ENCODE measurements at regions not wholly inside any gene's neighbourhood (a gene's known extent, or its start where the extent isn't known, plus 50 kb on each side); places are given as distances from the start of the nearest gene placed in this dataset.

DNA sequence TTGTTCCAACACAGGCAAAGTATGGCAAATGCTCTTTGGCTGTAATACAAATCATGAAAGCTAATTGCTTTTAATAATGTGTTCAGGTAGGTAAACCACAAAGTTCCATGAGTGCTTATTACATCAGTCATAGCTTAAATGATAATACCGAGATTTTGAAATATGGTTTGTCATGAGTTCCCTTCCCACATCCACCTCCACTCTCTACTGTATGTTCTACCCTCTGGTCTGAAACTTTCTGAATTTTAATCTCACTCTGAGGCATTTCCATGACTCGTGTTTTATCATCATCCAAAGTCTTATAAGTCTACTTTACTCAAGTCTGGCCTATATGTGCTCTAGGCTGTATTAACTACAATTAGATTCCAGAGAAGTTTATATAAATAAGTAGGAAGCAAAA is 354.8 kb downstream of the AKAIN1 start:
- intact Hi-C loops (cut with micrococcal nuclease): no loop called here
- H3K9me3 Mint-ChIP-seq: no peaks in the 10 kb centered on the region
- CTCF ChIA-PET: no interaction called here

DNA sequence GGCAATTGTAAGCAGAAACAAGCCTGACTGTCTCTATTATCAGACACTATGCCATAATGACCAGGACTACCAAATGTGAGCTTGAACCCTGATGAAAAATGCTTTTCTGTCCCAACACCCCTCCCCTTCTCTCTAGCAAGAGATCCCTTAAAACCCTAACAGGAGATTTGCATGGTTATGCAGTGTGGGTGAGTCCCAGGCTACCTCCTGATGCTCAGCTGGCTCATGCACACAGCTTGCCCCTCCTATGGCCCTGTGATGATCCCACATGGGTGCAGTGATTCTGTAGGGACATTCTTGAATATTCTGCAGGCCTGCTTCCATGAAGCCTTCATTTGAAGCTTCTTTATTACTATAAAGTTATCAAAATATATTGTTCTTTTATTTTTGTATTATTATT is 357.4 kb downstream of the AKAIN1 start:
- Mint-ChIP-seq H3K27me3 (ENCODE audit: low read depth) (no peaks in the 10 kb centered on the region), H3K27ac (no peak overlapping the region), H3K4me1 (ENCODE audit: low read depth) (no peaks in the 10 kb centered on the region), H3K36me3 (ENCODE audit: low read depth) (no peaks in the 10 kb centered on the region), H3K4me3 (no peak overlapping the region), H3K9me3 (no peaks in the 10 kb centered on the region)
- CTCF ChIA-PET: interaction anchor here (0.5 kb wide), 1 partner anchor 733 kb away, joined by 4 read pairs; no protein-coding TSS in a partner anchor
- intact Hi-C loops (cut with micrococcal nuclease): no loop called here
- no peak for DNase-seq

More for the DNA sequence above, 354.8 kb downstream of the AKAIN1 start:
- H3K36me3 Mint-ChIP-seq (ENCODE audit: low read depth): no peaks in the 10 kb centered on the region
- H3K27ac Mint-ChIP-seq: no peak overlapping the region
- no peaks in the 10 kb centered on the region for H3K4me1 Mint-ChIP-seq (ENCODE audit: low read depth)
- H3K4me3 Mint-ChIP-seq: no peak overlapping the region
- DNase-seq: no peak
- no peaks in the 10 kb centered on the region for H3K27me3 Mint-ChIP-seq (ENCODE audit: low read depth)

DNA sequence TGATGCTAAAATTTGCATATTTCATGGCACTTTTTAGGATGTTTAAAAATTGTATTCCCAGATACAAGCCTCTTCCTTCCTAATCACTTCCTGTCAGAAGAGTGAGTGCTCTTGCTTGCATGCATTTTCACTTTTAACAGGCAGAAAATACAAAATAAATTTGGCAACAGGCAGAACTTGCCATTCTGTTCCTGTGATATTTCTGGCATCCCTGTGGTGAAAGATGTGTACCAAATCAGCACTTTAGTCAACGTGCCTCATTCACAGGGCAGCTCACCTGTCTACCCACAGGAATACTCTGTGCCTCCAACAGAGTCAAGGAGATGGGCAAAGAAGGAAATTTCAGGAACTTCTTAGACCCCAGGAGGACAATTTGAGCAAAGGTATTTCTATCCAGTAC is 360.9 kb downstream of the AKAIN1 start:
- no peaks in the 10 kb centered on the region for H3K4me1 Mint-ChIP-seq (ENCODE audit: low read depth)
- CTCF ChIA-PET: no interaction called here
- no peak overlapping the region for H3K4me3 Mint-ChIP-seq
- H3K36me3 Mint-ChIP-seq (ENCODE audit: low read depth): no peaks in the 10 kb centered on the region
- H3K27ac Mint-ChIP-seq: no peak overlapping the region
- no peak for DNase-seq
- no peaks in the 10 kb centered on the region for H3K27me3 Mint-ChIP-seq (ENCODE audit: low read depth)
- H3K9me3 Mint-ChIP-seq: no peaks in the 10 kb centered on the region
- intact Hi-C loops (cut with micrococcal nuclease): no loop called here

DNA sequence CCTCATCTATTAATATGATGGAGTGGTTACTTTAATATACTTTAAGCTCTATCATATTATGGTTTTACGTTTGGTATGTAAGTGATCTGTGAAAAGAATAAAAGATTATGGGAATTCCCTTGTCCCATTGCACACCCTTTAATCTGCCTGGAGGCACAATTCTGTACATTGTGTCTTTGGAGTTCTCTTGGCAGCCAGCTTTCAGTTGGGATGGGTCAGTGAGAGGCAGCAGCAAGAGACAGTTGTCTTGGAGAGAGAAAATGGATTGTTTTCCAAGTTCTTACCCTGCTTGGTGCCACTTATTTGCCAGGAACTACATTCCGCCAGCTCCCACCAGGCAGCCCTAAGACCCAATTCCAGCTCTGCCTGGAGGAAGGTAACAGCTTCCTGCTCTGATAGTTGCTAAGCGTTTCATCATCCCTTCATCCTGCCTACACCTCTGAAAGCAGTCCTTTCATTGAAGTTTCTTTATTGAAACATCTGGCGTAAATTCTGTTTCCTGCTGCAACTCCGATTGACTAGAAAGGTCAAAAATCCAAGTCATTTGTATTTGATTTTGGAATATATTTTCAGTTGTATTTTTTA is 365.2 kb downstream of the AKAIN1 start:
- CTCF ChIA-PET: no interaction called here
- H3K36me3 Mint-ChIP-seq (ENCODE audit: low read depth): no peaks in the 10 kb centered on the region
- H3K4me1 Mint-ChIP-seq (ENCODE audit: low read depth): no peaks in the 10 kb centered on the region
- H3K9me3 Mint-ChIP-seq: no peaks in the 10 kb centered on the region
- DNase-seq: no peak
- intact Hi-C loops (cut with micrococcal nuclease): no loop called here
- no peak overlapping the region for H3K27ac Mint-ChIP-seq
- no peaks in the 10 kb centered on the region for H3K27me3 Mint-ChIP-seq (ENCODE audit: low read depth)
- H3K4me3 Mint-ChIP-seq: no peak overlapping the region

DNA sequence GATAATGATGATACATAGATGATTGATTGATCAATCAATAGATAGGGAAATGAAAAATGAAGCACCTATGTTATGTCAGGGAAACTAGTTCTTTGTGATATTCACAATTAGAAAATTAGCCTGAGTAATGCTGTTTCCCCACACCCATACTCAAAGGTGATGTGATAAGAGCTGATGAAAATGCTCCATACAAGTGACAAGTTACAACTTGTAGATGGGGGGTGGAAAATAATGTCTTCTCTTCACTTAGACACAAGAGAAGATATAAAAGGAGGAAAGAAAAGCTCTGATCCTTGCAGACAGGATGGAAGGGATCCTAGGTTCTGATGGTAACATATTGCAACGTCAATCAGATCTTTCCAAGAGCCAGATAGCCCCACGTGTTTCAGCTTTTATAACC is 365.9 kb downstream of the AKAIN1 start:
- H3K27ac Mint-ChIP-seq: no peak overlapping the region
- no peak overlapping the region for H3K4me3 Mint-ChIP-seq
- CTCF ChIA-PET: no interaction called here
- H3K4me1 Mint-ChIP-seq (ENCODE audit: low read depth): no peaks in the 10 kb centered on the region
- intact Hi-C loops (cut with micrococcal nuclease): no loop called here
- H3K27me3 Mint-ChIP-seq (ENCODE audit: low read depth): no peaks in the 10 kb centered on the region
- H3K9me3 Mint-ChIP-seq: no peaks in the 10 kb centered on the region
- H3K36me3 Mint-ChIP-seq (ENCODE audit: low read depth): no peaks in the 10 kb centered on the region
- DNase-seq: no peak

DNA sequence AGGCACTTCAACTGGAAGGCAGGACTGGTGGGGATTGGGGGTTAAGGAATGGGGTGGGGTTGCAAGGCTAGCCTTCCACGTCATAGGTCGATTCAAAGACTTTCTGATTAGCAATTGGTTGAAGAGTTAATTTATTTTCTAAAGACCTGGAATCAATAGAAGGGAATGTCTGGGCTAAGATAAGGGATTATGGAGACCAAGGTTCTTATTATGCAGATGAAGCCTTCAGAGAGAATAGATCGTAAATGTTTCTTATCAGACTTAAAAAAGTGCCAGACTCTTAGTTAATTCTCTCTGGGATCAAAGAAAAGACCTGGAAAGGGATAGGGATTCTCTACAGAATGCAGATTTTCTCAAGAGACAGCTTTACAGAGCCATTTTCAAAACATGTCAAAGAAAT is 368.0 kb upstream of the DLGAP1 start:
- H3K27me3 Mint-ChIP-seq (ENCODE audit: low read depth): no peaks in the 10 kb centered on the region
- intact Hi-C loops (cut with micrococcal nuclease): loop anchor here (10.0 kb wide), 1 partner anchor 102 kb away; no protein-coding TSS in a partner anchor
- H3K4me3 Mint-ChIP-seq: no peak overlapping the region
- CTCF ChIA-PET: no interaction called here
- no peak overlapping the region for H3K27ac Mint-ChIP-seq
- no peaks in the 10 kb centered on the region for H3K4me1 Mint-ChIP-seq (ENCODE audit: low read depth)
- H3K36me3 Mint-ChIP-seq (ENCODE audit: low read depth): no peaks in the 10 kb centered on the region
- no peak for DNase-seq
- H3K9me3 Mint-ChIP-seq: peaks cover 5% of the 10 kb centered on the region

DNA sequence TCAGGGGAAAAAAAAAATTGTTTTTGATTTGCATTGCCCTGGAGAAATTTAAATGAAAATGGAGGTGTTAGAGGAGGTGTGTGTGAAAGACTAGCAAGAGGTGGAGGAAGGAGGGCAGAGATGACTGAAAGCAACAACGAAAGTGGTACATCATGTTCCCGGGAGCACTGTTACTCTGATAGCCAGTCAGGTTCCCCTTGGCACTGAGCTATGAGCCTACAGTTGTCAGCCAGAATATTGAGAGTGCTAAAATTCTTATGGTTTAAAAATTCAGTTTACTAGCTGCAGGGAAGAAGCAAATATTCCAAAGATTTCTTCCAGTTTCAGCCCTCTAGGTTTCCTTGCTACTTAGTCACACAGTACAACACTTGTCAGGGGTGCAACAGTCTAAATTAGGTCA is 366.7 kb upstream of the DLGAP1 start:
- Mint-ChIP-seq H3K9me3 (peaks cover 5% of the 10 kb centered on the region), H3K36me3 (ENCODE audit: low read depth) (no peaks in the 10 kb centered on the region), H3K4me3 (no peak overlapping the region), H3K27ac (no peak overlapping the region), H3K27me3 (ENCODE audit: low read depth) (no peaks in the 10 kb centered on the region), H3K4me1 (ENCODE audit: low read depth) (no peaks in the 10 kb centered on the region)
- CTCF ChIA-PET: no interaction called here
- no peak for DNase-seq
- intact Hi-C loops (cut with micrococcal nuclease): loop anchor here (10.0 kb wide), 1 partner anchor 103 kb away; no protein-coding TSS in a partner anchor

DNA sequence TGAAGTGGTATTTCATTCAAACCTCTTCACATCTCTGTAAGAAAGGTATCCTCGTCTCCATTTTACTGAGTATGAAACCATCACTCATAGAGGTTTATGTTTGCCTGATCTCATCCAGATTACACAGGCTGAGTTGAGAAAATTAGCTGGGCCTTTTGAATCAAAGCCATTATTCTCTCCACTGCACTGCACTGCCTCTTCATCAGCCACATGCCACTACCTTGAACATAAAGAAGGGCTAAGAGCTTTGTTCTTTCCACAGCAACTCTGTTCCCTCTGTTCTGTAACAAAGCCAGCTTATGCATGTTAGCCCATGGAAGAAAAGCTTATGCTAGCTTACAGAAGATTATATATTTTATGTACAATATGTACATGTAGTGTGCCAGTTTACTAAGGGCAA is 362.6 kb upstream of the DLGAP1 start:
- CTCF ChIA-PET: no interaction called here
- intact Hi-C loops (cut with micrococcal nuclease): no loop called here
- Mint-ChIP-seq H3K36me3 (ENCODE audit: low read depth) (no peaks in the 10 kb centered on the region), H3K27ac (no peak overlapping the region), H3K27me3 (ENCODE audit: low read depth) (no peaks in the 10 kb centered on the region), H3K9me3 (peaks cover 4% of the 10 kb centered on the region), H3K4me3 (no peak overlapping the region), H3K4me1 (ENCODE audit: low read depth) (no peaks in the 10 kb centered on the region)
- no peak for DNase-seq

DNA sequence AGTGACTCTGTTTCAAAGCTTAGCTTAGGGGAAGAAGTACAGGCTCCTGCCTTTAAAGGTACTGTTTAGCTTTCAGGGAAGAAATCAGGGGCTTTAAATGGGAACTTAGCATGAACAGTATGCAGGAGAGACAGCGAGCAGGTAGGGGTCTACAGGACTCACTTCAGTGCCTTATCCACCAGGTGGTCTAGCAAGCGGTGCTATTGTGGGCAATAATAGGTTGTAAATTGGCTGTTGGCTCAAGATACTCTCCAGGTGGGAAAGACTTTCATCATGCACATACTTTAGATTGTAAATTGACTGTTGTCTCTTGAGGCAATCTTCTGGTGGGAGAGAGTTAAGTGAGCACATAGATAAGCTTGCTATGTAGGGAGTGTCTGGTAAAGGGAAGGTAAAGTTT is 358.6 kb upstream of the DLGAP1 start:
- DNase-seq: no peak
- peaks cover 2% of the 10 kb centered on the region for H3K9me3 Mint-ChIP-seq
- no peak overlapping the region for H3K27ac Mint-ChIP-seq
- H3K4me3 Mint-ChIP-seq: no peak overlapping the region
- H3K27me3 Mint-ChIP-seq (ENCODE audit: low read depth): no peaks in the 10 kb centered on the region
- H3K4me1 Mint-ChIP-seq (ENCODE audit: low read depth): no peaks in the 10 kb centered on the region
- intact Hi-C loops (cut with micrococcal nuclease): no loop called here
- no peaks in the 10 kb centered on the region for H3K36me3 Mint-ChIP-seq (ENCODE audit: low read depth)
- CTCF ChIA-PET: interaction anchor here (0.6 kb wide), 1 partner anchor 10 kb away, joined by 3 read pairs; no protein-coding TSS in a partner anchor

DNA sequence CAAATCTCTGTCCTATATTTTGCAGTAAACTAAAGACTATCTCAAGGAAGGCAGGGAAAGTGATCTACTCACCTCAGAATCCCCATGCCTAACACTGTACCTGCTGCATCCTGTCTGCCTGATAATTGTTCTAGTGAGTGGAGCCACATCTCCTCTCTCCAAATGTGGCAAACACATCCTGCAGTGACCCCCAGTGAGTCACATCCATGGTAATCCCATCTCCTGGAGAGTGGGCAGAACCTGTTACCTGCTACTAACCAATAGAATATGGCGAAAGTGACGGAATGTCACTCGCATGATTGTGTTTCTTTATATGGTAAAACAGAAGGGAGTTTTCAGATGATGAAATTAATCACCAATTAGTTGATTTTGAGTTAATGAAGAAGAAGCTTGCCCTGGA is 353.8 kb upstream of the DLGAP1 start:
- no peaks in the 10 kb centered on the region for H3K4me1 Mint-ChIP-seq (ENCODE audit: low read depth)
- H3K36me3 Mint-ChIP-seq (ENCODE audit: low read depth): no peaks in the 10 kb centered on the region
- H3K27me3 Mint-ChIP-seq (ENCODE audit: low read depth): no peaks in the 10 kb centered on the region
- CTCF ChIA-PET: no interaction called here
- no peak overlapping the region for H3K27ac Mint-ChIP-seq
- no peak for DNase-seq
- no peak overlapping the region for H3K4me3 Mint-ChIP-seq
- peaks cover 7% of the 10 kb centered on the region for H3K9me3 Mint-ChIP-seq
- intact Hi-C loops (cut with micrococcal nuclease): no loop called here

DNA sequence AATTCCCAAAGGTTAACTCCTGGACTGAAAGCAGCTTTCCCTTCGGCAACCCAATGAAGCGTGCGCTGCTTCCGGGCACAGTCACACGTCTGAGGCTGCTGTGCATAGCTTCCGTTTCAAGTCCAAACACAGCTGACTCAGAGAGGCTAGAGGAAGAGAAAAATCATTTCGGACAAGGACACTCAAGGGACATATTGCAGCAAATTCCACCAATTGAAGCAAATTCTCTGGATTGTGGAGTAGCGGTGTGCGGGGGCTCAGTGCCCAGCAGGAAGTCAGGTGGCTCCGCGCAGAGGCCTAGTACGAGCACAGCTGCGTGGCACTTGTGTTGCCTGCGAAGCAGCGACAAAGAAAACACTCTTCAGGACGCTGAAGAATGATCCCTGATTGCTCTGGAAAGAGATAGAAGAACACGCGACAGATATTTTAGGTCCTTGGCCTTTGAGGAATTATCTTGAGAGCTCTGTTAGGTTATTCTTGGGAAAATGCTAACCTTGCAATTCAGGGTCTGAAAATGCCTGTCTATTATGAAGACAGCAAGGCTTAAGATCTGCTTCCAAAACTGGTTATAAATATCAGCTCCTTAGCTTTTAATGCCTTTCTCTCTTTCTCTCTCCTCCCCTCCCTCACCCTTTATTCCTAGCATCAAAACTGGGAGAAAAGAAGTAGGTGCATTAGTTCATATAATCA is 352.6 kb upstream of the DLGAP1 start:
- DNase-seq: no peak
- Mint-ChIP-seq H3K27ac (no peak overlapping the region), H3K4me3 (no peak overlapping the region), H3K27me3 (ENCODE audit: low read depth) (no peaks in the 10 kb centered on the region), H3K9me3 (peaks cover 6% of the 10 kb centered on the region), H3K4me1 (ENCODE audit: low read depth) (no peaks in the 10 kb centered on the region), H3K36me3 (ENCODE audit: low read depth) (no peaks in the 10 kb centered on the region)
- CTCF ChIA-PET: no interaction called here
- intact Hi-C loops (cut with micrococcal nuclease): no loop called here

DNA sequence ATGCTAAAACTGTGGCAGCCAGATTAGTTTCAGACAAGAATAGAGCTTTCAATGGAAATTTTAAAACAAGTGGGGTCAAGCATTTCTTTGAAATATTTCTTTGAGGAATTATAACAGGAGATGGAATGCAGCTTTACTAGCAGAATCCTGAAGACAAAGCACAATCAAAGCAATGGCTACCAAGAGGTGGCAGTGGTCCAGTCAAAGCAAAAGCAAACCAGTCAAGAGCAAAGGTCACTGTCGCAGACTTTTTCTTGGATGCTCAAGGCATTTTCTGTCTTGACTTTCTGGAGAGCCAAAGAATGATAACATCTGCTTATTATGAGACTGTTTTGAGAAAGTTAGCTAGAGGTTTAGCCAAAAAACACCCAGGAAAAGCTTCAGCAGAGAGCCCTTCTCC is 351.2 kb upstream of the DLGAP1 start:
- H3K4me1 Mint-ChIP-seq (ENCODE audit: low read depth): no peaks in the 10 kb centered on the region
- CTCF ChIA-PET: no interaction called here
- intact Hi-C loops (cut with micrococcal nuclease): no loop called here
- DNase-seq: no peak
- no peak overlapping the region for H3K4me3 Mint-ChIP-seq
- no peak overlapping the region for H3K27ac Mint-ChIP-seq
- peaks cover 6% of the 10 kb centered on the region for H3K9me3 Mint-ChIP-seq
- no peaks in the 10 kb centered on the region for H3K27me3 Mint-ChIP-seq (ENCODE audit: low read depth)
- H3K36me3 Mint-ChIP-seq (ENCODE audit: low read depth): no peaks in the 10 kb centered on the region

DNA sequence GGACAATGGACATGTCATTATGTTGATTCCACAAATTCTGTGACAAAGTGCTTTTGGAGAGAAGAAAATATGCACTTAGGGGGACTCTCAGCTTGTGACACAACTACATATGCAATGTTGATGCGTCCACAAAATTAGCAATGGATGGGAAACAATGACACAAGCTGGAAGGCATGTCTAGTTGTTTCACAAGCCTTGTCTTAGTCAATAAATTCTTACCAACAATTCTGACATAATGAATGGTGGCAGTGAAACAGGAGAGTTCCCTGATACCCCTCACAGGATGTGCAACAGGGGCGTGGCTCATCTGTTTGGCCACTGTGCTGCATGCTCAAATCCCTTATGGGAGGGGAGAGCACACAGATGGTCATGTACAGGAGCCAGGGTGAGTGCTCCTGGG is 347.2 kb upstream of the DLGAP1 start:
- no peaks in the 10 kb centered on the region for H3K27me3 Mint-ChIP-seq (ENCODE audit: low read depth)
- DNase-seq: no peak
- H3K4me1 Mint-ChIP-seq (ENCODE audit: low read depth): no peaks in the 10 kb centered on the region
- CTCF ChIA-PET: no interaction called here
- no peaks in the 10 kb centered on the region for H3K36me3 Mint-ChIP-seq (ENCODE audit: low read depth)
- intact Hi-C loops (cut with micrococcal nuclease): no loop called here
- no peak overlapping the region for H3K4me3 Mint-ChIP-seq
- H3K9me3 Mint-ChIP-seq: peaks cover 12% of the 10 kb centered on the region
- H3K27ac Mint-ChIP-seq: no peak overlapping the region
